HTR-8/SVneo (cell line): ENCODE measurements at regions not wholly inside any gene's neighbourhood (a gene's known extent, or its start where the extent isn't known, plus 50 kb on each side); places are given as distances from the start of the nearest gene placed in this dataset.
A peak's percentile ranks its signal among the peaks of the same experiment; 100 is the strongest.

Source experiments
- DNase-seq: peaks from one replicate; pipeline ENCODE4 v3.0.0; 2011; ENCODE audit warnings: low spot score, mixed read lengths; ENCODE audit not compliant: insufficient read length
- FAIRE-seq: peaks from 2 replicates; lab custom pipeline; 2011; peaks lifted over from hg19 to GRCh38; lab: Jason Lieb, UNC

DNA sequence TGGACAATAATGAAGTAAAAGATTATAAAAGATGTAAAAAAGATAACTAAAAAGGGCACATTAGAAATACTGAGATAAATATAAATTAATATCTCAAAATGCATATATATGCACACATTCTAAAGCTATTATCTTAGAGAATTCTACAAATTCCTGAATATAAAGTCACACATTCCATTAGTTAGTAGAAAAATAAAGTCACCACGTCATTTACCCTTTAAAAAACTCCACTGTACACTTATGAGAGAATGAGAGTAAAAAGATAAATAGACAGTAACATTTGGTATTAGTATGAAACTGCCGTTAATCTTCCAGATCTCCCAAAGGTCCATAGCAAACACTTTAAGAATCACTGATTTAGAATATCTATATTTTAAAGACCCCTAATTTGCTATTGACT, 67.2 kb upstream of the IL15 start:
- DNase-seq: peak; percentile 10
- FAIRE-seq: no peak

DNA sequence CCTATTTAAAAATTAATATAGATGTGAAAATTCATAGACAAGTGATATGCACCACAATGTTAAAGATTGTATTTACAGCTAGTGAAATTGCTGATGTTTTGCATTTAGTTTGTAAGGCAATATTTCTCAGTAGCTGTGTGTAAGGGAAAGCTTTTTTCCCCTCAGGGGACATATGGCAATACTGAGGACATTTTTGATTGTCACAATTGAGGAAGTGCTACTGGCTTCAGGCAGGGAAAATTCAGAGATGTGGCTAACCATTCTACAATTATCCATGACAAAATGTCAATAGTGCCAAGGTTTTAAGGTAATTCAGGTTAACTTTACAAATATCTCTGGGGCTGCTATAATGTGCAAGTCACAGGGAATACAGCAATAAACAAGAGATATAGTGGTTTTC, 66.1 kb upstream of the IL15 start:
- DNase-seq: no peak
- FAIRE-seq: no peak

DNA sequence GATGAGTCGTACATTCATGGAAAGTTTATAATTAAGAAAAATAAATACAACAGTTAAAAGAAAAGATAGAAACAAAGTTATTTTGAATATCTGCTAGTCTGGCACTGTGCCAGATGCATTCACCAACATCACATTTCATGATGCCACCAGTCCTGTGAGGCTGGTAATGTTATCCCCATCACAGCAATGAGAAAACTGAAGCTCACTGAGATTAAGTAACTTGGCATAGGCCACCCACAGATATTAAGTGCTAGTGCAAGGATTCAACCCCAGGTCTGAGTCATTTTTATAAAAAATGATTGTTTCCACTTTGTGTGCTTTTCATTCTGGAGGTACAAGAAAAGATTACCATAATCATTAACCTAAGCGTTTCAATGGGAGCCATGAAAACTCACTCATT, 65.0 kb upstream of the IL15 start:
- no peak for FAIRE-seq

DNA sequence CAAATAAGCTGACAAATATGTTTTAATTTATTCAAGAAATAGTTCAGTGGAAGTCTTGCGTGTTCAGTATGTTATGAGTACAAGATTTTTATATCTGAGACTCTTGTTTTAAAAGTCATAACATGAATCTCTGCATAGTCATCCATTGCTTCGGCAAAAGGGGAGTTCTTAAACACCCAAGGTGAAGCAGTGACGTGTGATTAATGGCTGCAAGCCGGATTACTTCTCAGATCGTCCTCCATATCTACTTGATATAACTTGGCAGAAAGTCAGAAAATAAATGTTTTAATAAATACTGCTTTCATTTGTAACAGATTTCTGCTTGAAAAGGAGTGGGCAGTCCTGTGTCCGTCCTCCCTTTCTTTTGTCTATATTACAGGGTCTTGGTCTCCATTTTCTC, 64.6 kb upstream of the IL15 start:
- DNase-seq (no peak), FAIRE-seq (no peak)

More for the DNA sequence above, 65.0 kb upstream of the IL15 start:
- DNase-seq: no peak

DNA sequence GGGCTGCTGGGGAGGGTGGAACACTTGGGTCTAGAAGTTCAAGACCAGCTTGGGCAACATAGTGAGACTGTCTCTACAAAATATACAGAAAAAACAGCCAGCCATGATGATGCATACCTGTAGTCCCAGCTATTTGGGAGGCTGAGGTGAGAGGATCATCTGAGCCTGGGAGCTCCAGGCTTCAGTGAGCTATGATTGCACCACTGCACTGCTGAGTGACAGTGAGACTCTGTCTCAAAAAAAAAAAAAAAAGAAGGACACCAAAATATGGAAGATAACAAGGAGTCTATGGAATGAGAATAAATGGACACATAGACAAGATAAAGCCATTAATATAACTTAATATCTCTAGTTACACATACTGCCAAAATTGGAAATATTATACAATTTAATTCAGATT, 62.7 kb upstream of the IL15 start:
- no peak for DNase-seq
- FAIRE-seq: no peak

DNA sequence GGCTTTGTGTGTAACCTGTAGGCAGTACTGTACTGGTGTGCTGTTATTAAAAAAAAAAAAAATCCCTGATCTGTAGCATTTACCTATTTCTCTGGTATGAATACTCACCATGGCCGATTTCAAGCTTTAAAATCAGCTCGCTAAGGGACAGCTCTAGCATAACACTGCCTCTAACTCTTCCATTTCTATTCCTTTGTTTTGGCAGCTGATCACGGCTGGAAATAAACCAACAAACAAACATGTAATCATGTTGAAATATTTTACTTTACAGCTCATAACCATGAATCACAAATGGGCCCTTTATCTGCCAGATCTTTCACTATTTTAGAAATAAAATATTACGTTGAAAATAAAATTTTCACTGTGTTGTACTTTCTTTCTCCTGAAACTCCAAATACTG, 60.5 kb upstream of the IL15 start:
- DNase-seq: no peak
- no peak for FAIRE-seq

DNA sequence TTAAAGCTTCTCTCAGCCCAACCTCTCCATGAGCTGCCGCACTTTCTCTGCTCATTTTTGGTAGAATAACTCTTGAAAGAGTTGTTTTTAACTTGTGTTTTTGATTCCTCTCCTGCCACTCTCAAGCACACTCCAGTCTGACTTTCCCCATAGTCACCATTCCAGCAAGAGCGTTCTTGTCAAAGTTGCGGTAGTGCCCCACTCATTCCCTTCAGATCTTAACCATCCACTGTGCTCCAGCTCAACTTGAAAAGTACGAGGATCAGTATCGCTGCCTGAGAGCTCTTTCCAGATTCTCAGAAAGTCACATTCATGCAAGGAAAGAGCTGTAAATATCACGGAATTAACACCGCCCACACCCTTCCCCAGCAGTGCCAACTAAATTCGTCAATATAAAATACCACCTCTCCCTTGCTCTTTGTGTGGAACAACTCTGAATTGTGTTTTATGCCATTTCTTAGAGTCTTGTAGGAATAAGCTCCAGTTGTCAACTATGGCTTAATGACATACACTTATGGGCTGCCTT, 59.7 kb upstream of the IL15 start:
- FAIRE-seq: no peak

DNA sequence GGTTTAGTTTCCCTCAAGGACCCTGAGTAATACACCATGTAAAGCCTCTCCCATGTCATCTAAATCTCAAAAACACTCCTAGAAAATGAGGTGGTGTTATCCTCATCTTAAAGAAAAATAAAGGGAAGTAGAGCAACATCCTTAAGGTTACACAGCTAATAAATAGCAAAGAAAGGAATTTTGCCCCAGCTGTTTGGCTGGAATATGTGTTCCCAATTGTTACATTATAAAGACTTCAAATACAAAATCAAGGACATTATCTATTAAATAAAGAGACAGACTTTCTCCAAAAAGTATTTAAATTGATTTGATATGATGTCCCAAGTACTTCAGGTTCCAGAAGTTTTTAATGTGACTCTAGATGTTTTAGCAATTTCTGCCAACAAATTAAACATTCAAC, 57.9 kb upstream of the IL15 start:
- no peak for FAIRE-seq
- DNase-seq: no peak

More for the DNA sequence above, 59.7 kb upstream of the IL15 start:
- DNase-seq: no peak

DNA sequence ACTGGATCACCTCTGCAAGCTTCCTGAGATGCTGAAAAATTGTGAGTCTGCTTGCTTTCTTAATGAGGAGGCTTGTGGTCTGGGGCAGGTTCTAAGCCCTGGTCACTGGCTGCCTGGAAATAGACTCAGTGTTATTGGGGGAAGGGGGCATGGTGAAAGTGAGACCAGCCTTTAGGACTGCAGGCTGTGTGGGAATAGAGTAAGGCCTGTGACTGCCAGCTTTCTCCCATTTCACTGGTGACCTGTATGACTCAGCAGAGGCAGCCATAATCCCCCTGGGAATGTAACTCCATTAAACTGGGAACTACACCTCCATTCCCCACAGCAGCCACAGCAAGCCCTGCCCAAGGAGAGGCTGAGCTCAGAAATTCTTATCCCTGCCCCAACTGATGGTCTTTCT, 55.9 kb upstream of the IL15 start:
- FAIRE-seq (no peak), DNase-seq (no peak)
